ENCODE measurements at regions not wholly inside any gene's neighbourhood (a gene's known extent, or its start where the extent isn't known, plus 50 kb on each side); places are given as distances from the start of the nearest gene placed in this dataset.

- no peak for TF ChIP-seq EZH2 (IDR thresholded peaks at IDR 0.05)
- TF ChIP-seq, protein P1, sequence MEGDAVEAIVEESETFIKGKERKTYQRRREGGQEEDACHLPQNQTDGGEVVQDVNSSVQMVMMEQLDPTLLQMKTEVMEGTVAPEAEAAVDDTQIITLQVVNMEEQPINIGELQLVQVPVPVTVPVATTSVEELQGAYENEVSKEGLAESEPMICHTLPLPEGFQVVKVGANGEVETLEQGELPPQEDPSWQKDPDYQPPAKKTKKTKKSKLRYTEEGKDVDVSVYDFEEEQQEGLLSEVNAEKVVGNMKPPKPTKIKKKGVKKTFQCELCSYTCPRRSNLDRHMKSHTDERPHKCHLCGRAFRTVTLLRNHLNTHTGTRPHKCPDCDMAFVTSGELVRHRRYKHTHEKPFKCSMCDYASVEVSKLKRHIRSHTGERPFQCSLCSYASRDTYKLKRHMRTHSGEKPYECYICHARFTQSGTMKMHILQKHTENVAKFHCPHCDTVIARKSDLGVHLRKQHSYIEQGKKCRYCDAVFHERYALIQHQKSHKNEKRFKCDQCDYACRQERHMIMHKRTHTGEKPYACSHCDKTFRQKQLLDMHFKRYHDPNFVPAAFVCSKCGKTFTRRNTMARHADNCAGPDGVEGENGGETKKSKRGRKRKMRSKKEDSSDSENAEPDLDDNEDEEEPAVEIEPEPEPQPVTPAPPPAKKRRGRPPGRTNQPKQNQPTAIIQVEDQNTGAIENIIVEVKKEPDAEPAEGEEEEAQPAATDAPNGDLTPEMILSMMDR (IDR thresholded peaks at IDR 0.05), result no peak
- no peak for TF ChIP-seq EZH2phosphoT487 (IDR thresholded peaks at IDR 0.05)
These were observed 135.7 kb upstream of the NLRP1 start for GRCh38 chr17:5719976-5720375.
